BE2C (cell line): ENCODE measurements at regions not wholly inside any gene's neighbourhood (a gene's known extent, or its start where the extent isn't known, plus 50 kb on each side); places are given as distances from the start of the nearest gene placed in this dataset.

Source experiments
- DNase-seq: peaks from one replicate; pipeline ENCODE4 v3.0.0-alpha.2; 2020
- H3K27me3 ChIP-seq: fragments of 250-450 bp; sonication (Bioruptor Pico); 2 replicates; pipeline ENCODE4 v1.5.1; 2020; ENCODE audit warnings: mild to moderate bottlenecking
- H3K36me3 ChIP-seq: fragments of 250-450 bp; sonication (Bioruptor Pico); 2 replicates; pipeline ENCODE4 v1.5.1; 2020; ENCODE audit warnings: mild to moderate bottlenecking
- H3K4me1 ChIP-seq: fragments of 250-450 bp; sonication (Bioruptor Pico); 2 replicates; pipeline ENCODE4 v1.5.1; 2020
- H3K4me3 ChIP-seq: 2 replicates; pipeline ENCODE4 v1.5.1; 2011; ENCODE audit warnings: low read depth, low read length
- H3K9me3 ChIP-seq: fragments of 250-450 bp; sonication (Bioruptor Pico); 2 replicates; pipeline ENCODE4 v1.5.1; 2020
- TF ChIP-seq, protein P1 (sequence below): IDR thresholded peaks from 2 replicates; pipeline ENCODE4 v1.5.1; 2012; ENCODE audit warnings: mild to moderate bottlenecking, low read depth, low read length

GRCh38 chr14:62144863-62145262 lies 382.6 kb downstream of the SNAPC1 start:
- Histone ChIP-seq H3K4me3 (no peak overlapping the region), H3K4me1 (no peaks in the 10 kb centered on the region), H3K27me3 (0 out of 2 replicates have a peak, but pooled peaks cover 2% of the 10 kb centered on the region), H3K9me3 (no peaks in the 10 kb centered on the region), H3K36me3 (no peaks in the 10 kb centered on the region)
- DNase-seq, result no peak
- TF ChIP-seq, protein P1, sequence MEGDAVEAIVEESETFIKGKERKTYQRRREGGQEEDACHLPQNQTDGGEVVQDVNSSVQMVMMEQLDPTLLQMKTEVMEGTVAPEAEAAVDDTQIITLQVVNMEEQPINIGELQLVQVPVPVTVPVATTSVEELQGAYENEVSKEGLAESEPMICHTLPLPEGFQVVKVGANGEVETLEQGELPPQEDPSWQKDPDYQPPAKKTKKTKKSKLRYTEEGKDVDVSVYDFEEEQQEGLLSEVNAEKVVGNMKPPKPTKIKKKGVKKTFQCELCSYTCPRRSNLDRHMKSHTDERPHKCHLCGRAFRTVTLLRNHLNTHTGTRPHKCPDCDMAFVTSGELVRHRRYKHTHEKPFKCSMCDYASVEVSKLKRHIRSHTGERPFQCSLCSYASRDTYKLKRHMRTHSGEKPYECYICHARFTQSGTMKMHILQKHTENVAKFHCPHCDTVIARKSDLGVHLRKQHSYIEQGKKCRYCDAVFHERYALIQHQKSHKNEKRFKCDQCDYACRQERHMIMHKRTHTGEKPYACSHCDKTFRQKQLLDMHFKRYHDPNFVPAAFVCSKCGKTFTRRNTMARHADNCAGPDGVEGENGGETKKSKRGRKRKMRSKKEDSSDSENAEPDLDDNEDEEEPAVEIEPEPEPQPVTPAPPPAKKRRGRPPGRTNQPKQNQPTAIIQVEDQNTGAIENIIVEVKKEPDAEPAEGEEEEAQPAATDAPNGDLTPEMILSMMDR, result no peak

DNA sequence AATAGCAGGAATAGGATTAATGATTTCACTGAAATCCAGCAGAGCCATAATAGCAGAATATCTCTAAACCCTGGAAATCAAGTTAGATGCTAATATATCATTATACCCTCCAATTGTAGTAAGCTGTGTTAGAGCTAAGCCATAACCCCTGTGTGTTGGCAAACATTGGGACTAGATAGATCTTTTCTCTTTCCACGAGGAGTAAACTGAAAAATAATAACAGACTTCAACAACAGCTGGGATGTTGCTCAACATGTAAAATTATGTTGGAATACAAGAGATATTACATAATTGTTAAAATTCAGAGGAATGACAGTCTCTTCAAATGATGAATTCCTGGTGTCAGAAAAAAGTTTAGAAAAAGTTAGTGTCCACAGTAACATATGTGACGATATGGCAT lies 383.8 kb downstream of the SNAPC1 start:
- no peaks in the 10 kb centered on the region for H3K36me3 ChIP-seq
- H3K27me3 ChIP-seq, result 0 out of 2 replicates have a peak, but pooled peaks cover 2% of the 10 kb centered on the region
- TF ChIP-seq, protein P1, result no peak
- no peak overlapping the region for H3K4me3 ChIP-seq
- H3K9me3 ChIP-seq, result no peaks in the 10 kb centered on the region
- DNase-seq, result no peak
- H3K4me1 ChIP-seq, result no peaks in the 10 kb centered on the region

GRCh38 chr14:62156052-62156451 lies 393.8 kb downstream of the SNAPC1 start:
- Histone ChIP-seq H3K27me3 (peaks cover 15% of the 10 kb centered on the region; the same call in 1 of the 2 replicates), H3K36me3 (no peaks in the 10 kb centered on the region), H3K4me1 (no peaks in the 10 kb centered on the region), H3K9me3 (no peaks in the 10 kb centered on the region), H3K4me3 (no peak overlapping the region)
- no peak for DNase-seq
- TF ChIP-seq, protein P1, result no peak

DNA sequence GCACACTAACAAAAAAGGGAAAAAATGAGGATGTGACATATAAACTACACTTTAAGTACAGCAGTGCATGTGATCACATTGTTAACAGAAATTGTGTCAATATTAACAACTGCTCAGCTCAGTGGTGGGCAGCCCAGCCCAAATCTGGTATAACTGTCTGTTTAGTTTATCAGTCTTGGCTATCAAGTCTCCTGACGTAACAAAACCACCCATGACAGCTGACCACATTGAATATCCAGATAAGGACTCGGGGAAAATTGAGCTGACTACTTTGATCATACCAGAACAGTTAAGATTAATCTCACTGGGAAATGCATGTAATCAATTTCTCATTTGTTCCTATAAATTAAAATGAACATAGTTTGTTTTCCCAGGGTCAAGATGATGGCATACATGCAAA lies 396.6 kb downstream of the SNAPC1 start:
- no peak overlapping the region for H3K4me3 ChIP-seq
- TF ChIP-seq, protein P1, result no peak
- no peaks in the 10 kb centered on the region for H3K4me1 ChIP-seq
- H3K9me3 ChIP-seq, result no peaks in the 10 kb centered on the region
- no peaks in the 10 kb centered on the region for H3K36me3 ChIP-seq
- H3K27me3 ChIP-seq, result peaks cover 10% of the 10 kb centered on the region; the same call in 1 of the 2 replicates
- no peak for DNase-seq

- TF ChIP-seq, protein P1, result no peak
- H3K36me3 ChIP-seq, result no peaks in the 10 kb centered on the region
- H3K9me3 ChIP-seq, result no peaks in the 10 kb centered on the region
- H3K27me3 ChIP-seq, result peaks cover 10% of the 10 kb centered on the region; the same call in 1 of the 2 replicates
- H3K4me3 ChIP-seq, result no peak overlapping the region
- no peak for DNase-seq
- H3K4me1 ChIP-seq, result no peaks in the 10 kb centered on the region
These were observed 397.1 kb downstream of the SNAPC1 start for GRCh38 chr14:62159314-62159713.

DNA sequence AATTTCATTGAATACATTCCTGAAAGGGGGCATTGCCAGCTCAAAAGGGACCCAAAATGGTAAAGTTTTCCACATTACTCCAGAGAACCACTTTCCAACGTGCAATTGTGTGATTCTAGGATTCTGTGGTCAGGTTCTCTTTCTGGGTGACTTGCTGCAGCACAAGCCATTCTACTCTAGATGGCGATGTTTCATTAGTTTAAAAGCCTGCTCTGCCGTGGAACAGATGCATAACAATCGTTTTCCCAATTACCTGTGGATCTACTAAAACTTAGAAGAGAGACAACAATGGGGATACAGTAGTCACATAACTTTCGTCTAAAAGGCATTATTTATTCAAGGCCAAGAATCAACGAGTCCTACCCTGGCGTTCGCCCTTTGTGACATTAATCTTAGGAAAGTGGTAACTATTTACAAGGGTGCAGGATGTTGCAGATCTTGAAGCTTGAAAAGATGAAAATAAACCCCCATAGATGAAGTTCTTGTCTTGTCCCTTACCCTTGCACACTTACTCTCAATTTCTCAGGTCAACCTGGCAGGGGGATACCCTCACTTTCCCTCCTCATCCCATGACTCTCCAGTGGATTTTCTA lies 400.9 kb downstream of the SNAPC1 start:
- Histone ChIP-seq H3K4me3 (no peak overlapping the region), H3K27me3 (0 out of 2 replicates have a peak, but pooled peaks cover 3% of the 10 kb centered on the region), H3K4me1 (no peaks in the 10 kb centered on the region), H3K9me3 (no peaks in the 10 kb centered on the region), H3K36me3 (no peaks in the 10 kb centered on the region)
- TF ChIP-seq, protein P1, result peak; percentile 87
- peak; percentile 25 for DNase-seq
